22Rv1 (cell line): ENCODE measurements at regions not wholly inside any gene's neighbourhood (a gene's known extent, or its start where the extent isn't known, plus 50 kb on each side); places are given as distances from the start of the nearest gene placed in this dataset.

Source experiments
- H3K27ac ChIP-seq: fragments of 450-650 bp; 2 replicates; pipeline ENCODE4 v1.5.1; 2017
- CTCF ChIP-seq: fragments of 450-650 bp; IDR thresholded peaks from 2 replicates; pipeline ENCODE4 v1.5.1; 2017; ENCODE audit warnings: mild to moderate bottlenecking
- ZFX ChIP-seq: fragments of 450-650 bp; IDR thresholded peaks from 2 replicates; pipeline ENCODE4 v1.6.1; 2017; ENCODE audit warnings: antibody characterized with exemption, borderline replicate concordance

- TF ChIP-seq ZFX (no peak), CTCF (no peak)
- no peak overlapping the region for H3K27ac ChIP-seq
Measured at GRCh38 chr18:27277554-27277953, 92.4 kb upstream of the CHST9 start.

GRCh38 chr18:27276886-27277285 is 91.8 kb upstream of the CHST9 start:
- no peak overlapping the region for H3K27ac ChIP-seq
- TF ChIP-seq CTCF (no peak), ZFX (no peak)

- TF ChIP-seq CTCF (no peak), ZFX (no peak)
- H3K27ac ChIP-seq = no peak overlapping the region
Measured at GRCh38 chr18:27276479-27276878, 91.4 kb upstream of the CHST9 start.

GRCh38 chr18:27274901-27275300 is 89.8 kb upstream of the CHST9 start:
- TF ChIP-seq ZFX = no peak
- H3K27ac ChIP-seq = no peak overlapping the region

- TF ChIP-seq CTCF = no peak
- no peak for TF ChIP-seq ZFX
- H3K27ac ChIP-seq = no peak overlapping the region
Measured at GRCh38 chr18:27270508-27270907, 85.4 kb upstream of the CHST9 start.

GRCh38 chr18:27263369-27263768 is 78.3 kb upstream of the CHST9 start:
- H3K27ac ChIP-seq = no peak overlapping the region
- TF ChIP-seq ZFX (no peak), CTCF (no peak)

GRCh38 chr18:27261769-27262549 is 76.9 kb upstream of the CHST9 start:
- no peak overlapping the region for H3K27ac ChIP-seq
- TF ChIP-seq ZFX (no peak), CTCF (no peak)

GRCh38 chr18:27253571-27253970 is 68.5 kb upstream of the CHST9 start:
- H3K27ac ChIP-seq = no peak overlapping the region
- no peak for TF ChIP-seq ZFX
- no peak for TF ChIP-seq CTCF
